ENCODE measurements at regions not wholly inside any gene's neighbourhood (a gene's known extent, or its start where the extent isn't known, plus 50 kb on each side); places are given as distances from the start of the nearest gene placed in this dataset.
A peak's percentile ranks its signal among the peaks of the same experiment; 100 is the strongest.

DNA sequence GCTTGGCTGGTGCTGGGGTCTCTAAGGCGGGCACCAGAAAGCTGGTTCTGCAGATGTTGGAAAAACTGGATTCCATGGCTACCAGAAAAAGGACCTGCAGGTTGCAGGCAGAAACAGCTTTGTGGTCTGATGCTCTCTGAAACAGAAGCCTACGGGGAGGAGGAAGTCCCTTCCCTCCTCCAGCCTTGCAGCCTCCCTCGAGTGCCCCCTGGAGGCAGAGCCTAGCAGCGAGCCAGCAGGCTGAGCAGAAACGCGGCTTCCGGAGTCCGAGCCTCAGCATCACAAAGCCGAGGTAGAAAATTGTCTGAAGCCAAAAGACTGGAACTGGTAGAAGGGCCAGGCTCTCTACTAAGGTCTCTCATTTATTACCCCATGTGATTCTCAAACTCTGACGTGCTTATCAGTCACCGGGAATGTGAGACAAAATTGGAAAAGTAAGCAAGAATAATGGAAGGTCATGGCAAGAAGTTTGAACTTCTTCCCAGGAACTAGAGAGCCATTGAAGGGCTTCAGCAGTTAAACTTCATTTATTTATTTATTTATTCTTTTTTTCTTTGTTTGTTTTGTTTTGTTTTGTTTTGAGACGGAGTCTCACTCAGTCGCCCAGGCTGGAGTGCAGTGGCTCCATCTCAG, 82.2 kb upstream of the CPSF6 start:
- Histone ChIP-seq H3K4me1 (ENCODE audit: control insufficient read depth in 1 of 2, insufficient read depth in 2 of 2, low read length in 2 of 2) (no peaks in the 10 kb centered on the region), H2BK12ac (ENCODE audit: low read length) (no peak overlapping the region), H3K79me1 (ENCODE audit: low read length) (no peaks in the 10 kb centered on the region), H3K4me3 (ENCODE audit: low read depth, low read length) (no peak overlapping the region), H4K91ac (ENCODE audit: low read depth, low read length) (no peak overlapping the region), H3K27ac (ENCODE audit: low read depth, low read length) (no peak overlapping the region), H3K9ac (ENCODE audit: low read length) (no peak overlapping the region), H3K79me2 (ENCODE audit: control insufficient read depth, insufficient read depth, low read length, poor library complexity) (no peaks in the 10 kb centered on the region), H3K9me3 (ENCODE audit: insufficient read depth, low read depth, low read length) (no peaks in the 10 kb centered on the region), H3K27me3 (ENCODE audit: insufficient read depth, low read length) (no peaks in the 10 kb centered on the region), H2BK5ac (ENCODE audit: low read depth, low read length, poor library complexity) (no peak overlapping the region), H2AK5ac (ENCODE audit: low read length) (no peak overlapping the region), H4K12ac (ENCODE audit: low read depth, low read length) (no peak overlapping the region), H3K4ac (ENCODE audit: low read depth, low read length) (no peak overlapping the region), H3K4me2 (ENCODE audit: low read length) (no peak overlapping the region), H2AFZ (ENCODE audit: insufficient read depth, low read length, poor library complexity) (no peak overlapping the region), H4K8ac (ENCODE audit: low read depth, low read length) (no peak overlapping the region), H3K14ac (ENCODE audit: low read length) (no peak overlapping the region), H3K36me3 (ENCODE audit: control insufficient read depth in 1 of 2, insufficient read depth in 2 of 2, low read length in 2 of 2) (no peaks in the 10 kb centered on the region), H3K23ac (ENCODE audit: low read length) (no peak overlapping the region), H2BK120ac (ENCODE audit: insufficient read depth, low read length, poor library complexity) (no peak overlapping the region), H3K18ac (ENCODE audit: low read length) (no peak overlapping the region)
- DNase-seq, result peak; percentile 89 to 97
- WGBS (ENCODE audit: extremely low coverage, insufficient coverage, insufficient read length), result no CpG with 5 or more reads among the region's 13 CpGs

DNA sequence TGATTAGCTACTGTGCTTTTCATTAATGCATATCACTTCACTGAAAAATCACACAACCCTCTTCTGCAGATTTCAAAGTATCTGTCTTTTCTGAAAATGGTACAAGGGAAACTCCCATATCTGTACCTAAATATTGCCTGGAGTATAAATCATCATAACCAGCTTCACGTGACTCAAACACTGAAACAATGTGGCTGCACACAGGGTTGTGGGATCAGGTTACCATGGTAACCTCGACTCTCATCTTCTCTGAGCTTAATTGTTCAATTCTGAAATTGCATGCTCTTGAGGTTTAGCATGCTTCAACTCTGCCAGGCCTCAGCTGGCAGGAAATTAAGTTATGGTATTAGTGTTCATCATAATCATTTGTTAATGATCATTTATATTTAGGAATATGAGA, 77.5 kb upstream of the CPSF6 start:
- DNase-seq, result no peak
- H2BK5ac ChIP-seq (ENCODE audit: low read depth, low read length, poor library complexity), result no peak overlapping the region
- H4K12ac ChIP-seq (ENCODE audit: low read depth, low read length), result no peak overlapping the region
- no peak overlapping the region for H3K18ac ChIP-seq (ENCODE audit: low read length)
- H3K14ac ChIP-seq (ENCODE audit: low read length), result no peak overlapping the region
- no peaks in the 10 kb centered on the region for H3K36me3 ChIP-seq (ENCODE audit: control insufficient read depth in 1 of 2, insufficient read depth in 2 of 2, low read length in 2 of 2)
- WGBS (ENCODE audit: extremely low coverage, insufficient coverage, insufficient read length), result no CpG with 5 or more reads among the region's 2 CpGs
- no peak overlapping the region for H2AFZ ChIP-seq (ENCODE audit: insufficient read depth, low read length, poor library complexity)
- no peak overlapping the region for H2AK5ac ChIP-seq (ENCODE audit: low read length)
- no peak overlapping the region for H3K23ac ChIP-seq (ENCODE audit: low read length)
- no peak overlapping the region for H2BK12ac ChIP-seq (ENCODE audit: low read length)
- no peaks in the 10 kb centered on the region for H3K27me3 ChIP-seq (ENCODE audit: insufficient read depth, low read length)
- H3K4me2 ChIP-seq (ENCODE audit: low read length), result no peak overlapping the region
- H4K8ac ChIP-seq (ENCODE audit: low read depth, low read length), result no peak overlapping the region
- H3K4me1 ChIP-seq (ENCODE audit: control insufficient read depth in 1 of 2, insufficient read depth in 2 of 2, low read length in 2 of 2), result no peaks in the 10 kb centered on the region
- no peaks in the 10 kb centered on the region for H3K79me1 ChIP-seq (ENCODE audit: low read length)
- H4K91ac ChIP-seq (ENCODE audit: low read depth, low read length), result no peak overlapping the region
- H3K9me3 ChIP-seq (ENCODE audit: insufficient read depth, low read depth, low read length), result no peaks in the 10 kb centered on the region
- no peak overlapping the region for H2BK120ac ChIP-seq (ENCODE audit: insufficient read depth, low read length, poor library complexity)
- no peak overlapping the region for H3K4me3 ChIP-seq (ENCODE audit: low read depth, low read length)
- no peaks in the 10 kb centered on the region for H3K79me2 ChIP-seq (ENCODE audit: control insufficient read depth, insufficient read depth, low read length, poor library complexity)
- no peak overlapping the region for H3K9ac ChIP-seq (ENCODE audit: low read length)
- no peak overlapping the region for H3K27ac ChIP-seq (ENCODE audit: low read depth, low read length)
- no peak overlapping the region for H3K4ac ChIP-seq (ENCODE audit: low read depth, low read length)

DNA sequence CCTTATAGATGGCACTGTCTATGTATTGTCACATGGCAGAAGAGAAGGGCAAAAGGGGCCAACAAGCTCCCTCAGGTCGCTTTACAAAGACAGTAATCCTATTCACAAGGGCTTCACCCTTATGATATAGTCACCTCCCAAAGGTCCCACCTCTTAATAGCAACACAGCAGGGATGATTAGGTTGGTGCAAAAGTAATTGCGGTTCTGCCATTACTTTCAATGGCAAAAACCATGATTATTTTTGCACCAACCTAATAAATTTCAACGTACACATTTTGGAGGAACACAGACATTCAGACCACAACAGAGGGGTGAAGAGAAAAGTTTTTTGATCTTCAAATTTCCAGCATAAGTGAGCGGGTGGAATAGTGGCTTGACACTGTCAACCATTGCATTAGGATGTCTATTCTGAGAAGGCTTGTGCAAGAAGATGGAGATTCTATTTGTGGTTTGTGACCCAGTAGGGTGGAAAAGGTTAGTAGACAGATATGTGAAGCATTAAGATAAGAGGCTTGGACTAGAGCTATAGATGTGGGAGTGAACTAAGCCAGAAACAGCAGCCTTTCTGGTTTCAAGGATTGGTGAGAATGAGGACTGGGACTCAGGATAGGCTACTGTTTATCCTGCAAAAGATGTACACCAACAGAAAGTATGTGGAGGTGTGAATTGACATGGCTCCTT, 75.5 kb upstream of the CPSF6 start:
- no peaks in the 10 kb centered on the region for H3K9me3 ChIP-seq (ENCODE audit: insufficient read depth, low read depth, low read length)
- H3K79me1 ChIP-seq (ENCODE audit: low read length), result no peaks in the 10 kb centered on the region
- no peak overlapping the region for H2BK12ac ChIP-seq (ENCODE audit: low read length)
- no peak overlapping the region for H3K14ac ChIP-seq (ENCODE audit: low read length)
- no peak overlapping the region for H3K9ac ChIP-seq (ENCODE audit: low read length)
- H3K4me1 ChIP-seq (ENCODE audit: control insufficient read depth in 1 of 2, insufficient read depth in 2 of 2, low read length in 2 of 2), result no peaks in the 10 kb centered on the region
- no peak overlapping the region for H3K4ac ChIP-seq (ENCODE audit: low read depth, low read length)
- H3K27me3 ChIP-seq (ENCODE audit: insufficient read depth, low read length), result no peaks in the 10 kb centered on the region
- H3K4me2 ChIP-seq (ENCODE audit: low read length), result no peak overlapping the region
- no peak overlapping the region for H3K4me3 ChIP-seq (ENCODE audit: low read depth, low read length)
- no peak for DNase-seq
- no peaks in the 10 kb centered on the region for H3K79me2 ChIP-seq (ENCODE audit: control insufficient read depth, insufficient read depth, low read length, poor library complexity)
- H3K27ac ChIP-seq (ENCODE audit: low read depth, low read length), result no peak overlapping the region
- WGBS (ENCODE audit: extremely low coverage, insufficient coverage, insufficient read length), result no CpG with 5 or more reads among the region's 4 CpGs
- H2BK120ac ChIP-seq (ENCODE audit: insufficient read depth, low read length, poor library complexity), result no peak overlapping the region
- no peak overlapping the region for H3K18ac ChIP-seq (ENCODE audit: low read length)
- H3K23ac ChIP-seq (ENCODE audit: low read length), result no peak overlapping the region
- no peak overlapping the region for H4K8ac ChIP-seq (ENCODE audit: low read depth, low read length)
- H4K12ac ChIP-seq (ENCODE audit: low read depth, low read length), result no peak overlapping the region
- no peak overlapping the region for H4K91ac ChIP-seq (ENCODE audit: low read depth, low read length)
- H2AFZ ChIP-seq (ENCODE audit: insufficient read depth, low read length, poor library complexity), result no peak overlapping the region
- H2BK5ac ChIP-seq (ENCODE audit: low read depth, low read length, poor library complexity), result no peak overlapping the region
- no peak overlapping the region for H2AK5ac ChIP-seq (ENCODE audit: low read length)
- H3K36me3 ChIP-seq (ENCODE audit: control insufficient read depth in 1 of 2, insufficient read depth in 2 of 2, low read length in 2 of 2), result no peaks in the 10 kb centered on the region

DNA sequence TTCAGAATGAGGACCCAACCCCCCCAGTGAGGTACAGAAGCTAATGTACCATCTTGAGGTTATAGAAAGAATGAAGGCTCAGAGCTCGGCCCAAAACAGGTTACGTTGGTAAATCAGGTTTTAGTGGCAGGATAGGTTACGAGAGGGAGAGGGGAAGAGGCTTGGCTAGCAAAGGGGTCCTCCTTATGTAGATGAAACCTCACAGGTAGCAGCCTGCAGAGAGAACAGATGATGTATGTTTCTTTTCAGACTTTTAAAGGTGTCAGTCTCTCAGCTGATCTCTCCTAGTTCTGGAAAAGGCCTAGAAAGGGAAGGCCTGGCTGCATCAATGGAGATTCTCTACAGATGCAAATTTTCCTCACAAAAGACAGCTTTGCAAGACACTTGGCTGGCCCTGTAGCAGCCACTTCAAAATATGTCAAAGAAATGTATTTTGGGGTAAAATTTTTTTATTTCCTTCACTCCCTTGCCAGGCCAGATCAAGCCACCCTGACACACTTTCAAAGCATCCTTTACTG, 71.7 kb upstream of the CPSF6 start:
- Histone ChIP-seq H4K8ac (ENCODE audit: low read depth, low read length) (no peak overlapping the region), H3K18ac (ENCODE audit: low read length) (no peak overlapping the region), H2BK12ac (ENCODE audit: low read length) (no peak overlapping the region), H3K27ac (ENCODE audit: low read depth, low read length) (no peak overlapping the region), H4K12ac (ENCODE audit: low read depth, low read length) (no peak overlapping the region), H4K91ac (ENCODE audit: low read depth, low read length) (no peak overlapping the region), H3K36me3 (ENCODE audit: control insufficient read depth in 1 of 2, insufficient read depth in 2 of 2, low read length in 2 of 2) (no peaks in the 10 kb centered on the region), H3K4me3 (ENCODE audit: low read depth, low read length) (no peak overlapping the region), H3K9ac (ENCODE audit: low read length) (no peak overlapping the region), H3K79me2 (ENCODE audit: control insufficient read depth, insufficient read depth, low read length, poor library complexity) (no peaks in the 10 kb centered on the region), H3K23ac (ENCODE audit: low read length) (no peak overlapping the region), H2AFZ (ENCODE audit: insufficient read depth, low read length, poor library complexity) (no peak overlapping the region), H3K9me3 (ENCODE audit: insufficient read depth, low read depth, low read length) (no peaks in the 10 kb centered on the region), H3K14ac (ENCODE audit: low read length) (no peak overlapping the region), H3K4ac (ENCODE audit: low read depth, low read length) (no peak overlapping the region), H3K4me1 (ENCODE audit: control insufficient read depth in 1 of 2, insufficient read depth in 2 of 2, low read length in 2 of 2) (no peaks in the 10 kb centered on the region), H3K4me2 (ENCODE audit: low read length) (no peak overlapping the region), H2AK5ac (ENCODE audit: low read length) (no peak overlapping the region), H3K27me3 (ENCODE audit: insufficient read depth, low read length) (no peaks in the 10 kb centered on the region), H3K79me1 (ENCODE audit: low read length) (no peaks in the 10 kb centered on the region), H2BK5ac (ENCODE audit: low read depth, low read length, poor library complexity) (no peak overlapping the region), H2BK120ac (ENCODE audit: insufficient read depth, low read length, poor library complexity) (no peak overlapping the region)
- DNase-seq, result no peak
- no CpG with 5 or more reads among the region's 3 CpGs for WGBS (ENCODE audit: extremely low coverage, insufficient coverage, insufficient read length)

Data from trophoblast cell (in vitro differentiated cells and primary cell).